H1 (cell line): ENCODE measurements at regions not wholly inside any gene's neighbourhood (a gene's known extent, or its start where the extent isn't known, plus 50 kb on each side); places are given as distances from the start of the nearest gene placed in this dataset.

ENCODE experiments used
- CTCF ChIA-PET: fragments of 300-600 bp; sonication (Branson Sonifier 250); formaldehyde crosslinking; loops from one replicate; lab custom pipeline; 2021; ENCODE audit not compliant: partially characterized antibody; lab: Charles Lee
- POLR2A ChIA-PET: fragments of 300-600 bp; sonication (Branson Sonifier 250); formaldehyde crosslinking; loops from one replicate; lab custom pipeline; 2021; ENCODE audit warnings: inconsistent platforms; ENCODE audit not compliant: partially characterized antibody; lab: Charles Lee
- DNase-seq, 2 experiments: peaks; one replicate each; pipeline versions ENCODE4 v3.0.0 to v3.0.0-alpha.2; 2010 to 2022; ENCODE audit warnings: low spot score in 2 of 2, low read depth in 1 of 2, mixed read lengths in 1 of 2
- FAIRE-seq: peaks from 2 replicates; lab custom pipeline; 2011; peaks lifted over from hg19 to GRCh38; lab: Jason Lieb, UNC
- H2AFZ ChIP-seq: 2 replicates; pipeline ENCODE4 v1.8.1; 2012; ENCODE audit warnings: low read length, inconsistent platforms
- H2AK5ac ChIP-seq: 2 replicates; pipeline ENCODE4 v1.6.1; 2013; ENCODE audit warnings: low read depth, low read length
- H2BK120ac ChIP-seq: replicated peaks from 2 replicates; pipeline ENCODE3; 2013; ENCODE audit warnings: low read depth, low read length, inconsistent platforms
- H2BK12ac ChIP-seq: 2 replicates; pipeline ENCODE4 v1.6.1; 2013; ENCODE audit warnings: low read depth, low read length
- H2BK15ac ChIP-seq: 2 replicates; pipeline ENCODE4 v1.6.1; 2013; ENCODE audit warnings: low read length
- H2BK20ac ChIP-seq: 2 replicates; pipeline ENCODE4 v1.6.1; 2013; ENCODE audit warnings: low read length
- H2BK5ac ChIP-seq: 2 replicates; pipeline ENCODE4 v1.6.1; 2013; ENCODE audit warnings: low read depth, low read length
- H3K14ac ChIP-seq: 2 replicates; pipeline ENCODE4 v1.6.1; 2013; ENCODE audit warnings: inconsistent platforms; ENCODE audit not compliant: insufficient read length
- H3K18ac ChIP-seq: 2 replicates; pipeline ENCODE4 v1.6.1; 2013; ENCODE audit warnings: low read length; ENCODE audit errors: extremely low read depth
- H3K23ac ChIP-seq: 2 replicates; pipeline ENCODE4 v1.6.1; 2013; ENCODE audit warnings: inconsistent platforms; ENCODE audit not compliant: insufficient read length
- H3K23me2 ChIP-seq: 2 replicates; pipeline ENCODE4 v1.6.1; 2013; ENCODE audit warnings: low read depth, low read length
- H3K27ac ChIP-seq: 2 replicates; pipeline ENCODE4 v1.6.1; 2011; ENCODE audit warnings: low read depth, low read length, inconsistent platforms
- H3K27me3 ChIP-seq, 4 experiments: replicated peaks in 1 of 4; 1 replicate in 1 of 4; 2 replicates in 3 of 4; pipeline versions ENCODE4 v1.6.1 to v1.8.1; 2011 to 2013; ENCODE audit warnings: low read length in 3 of 4, mild to moderate bottlenecking in 3 of 4, inconsistent platforms in 2 of 4, mixed read lengths in 2 of 4, moderate library complexity in 1 of 4; ENCODE audit not compliant: control insufficient read depth in 3 of 4, insufficient read depth in 3 of 4; ENCODE audit errors: extremely low read depth in 1 of 4
- H3K36me3 ChIP-seq, 4 experiments: 2 replicates each; pipeline versions ENCODE4 v1.6.1 to v1.8.1; 2011 to 2013; ENCODE audit warnings: mild to moderate bottlenecking in 4 of 4, low read length in 3 of 4, moderate library complexity in 2 of 4, control low read depth in 1 of 4, inconsistent platforms in 1 of 4; ENCODE audit not compliant: insufficient read depth in 4 of 4, control insufficient read depth in 2 of 4
- H3K4ac ChIP-seq: replicated peaks from 2 replicates; pipeline ENCODE3; 2013; ENCODE audit warnings: low read length, low read depth, mixed read lengths, inconsistent platforms; ENCODE audit not compliant: insufficient read length
- H3K4me1 ChIP-seq, 4 experiments: replicated peaks in 1 of 4; 1 replicate in 1 of 4; 2 replicates in 3 of 4; pipeline versions ENCODE4 v1.6.1 to v1.8.1; 2011 to 2013; ENCODE audit warnings: low read length in 3 of 4, inconsistent platforms in 2 of 4, mixed read lengths in 1 of 4; ENCODE audit not compliant: insufficient read depth in 4 of 4, control insufficient read depth in 3 of 4
- H3K4me2 ChIP-seq, 2 experiments: 2 replicates each; pipeline versions ENCODE4 v1.6.1 to v1.8.1; 2011 to 2013; ENCODE audit warnings: low read depth in 2 of 2, low read length in 2 of 2, control low read depth in 1 of 2, inconsistent platforms in 1 of 2, mild to moderate bottlenecking in 1 of 2; ENCODE audit not compliant: insufficient read depth in 1 of 2
- H3K4me3 ChIP-seq, 4 experiments: fragments of 200-600, 300-600 bp in 1 of 4; sonication (generic), shearing (Covaris generic), sonication (Bioruptor Twin) in 1 of 4; 2 replicates each; pipeline versions ENCODE4 v1.5.1 to v1.8.1; 2011 to 2016; ENCODE audit warnings: low read length in 4 of 4, low read depth in 3 of 4, control low read depth in 2 of 4, inconsistent platforms in 2 of 4, mild to moderate bottlenecking in 2 of 4, mixed read lengths in 1 of 4, moderate library complexity in 1 of 4; ENCODE audit not compliant: insufficient read depth in 2 of 4; ENCODE audit errors: extremely low read depth in 1 of 4
- H3K56ac ChIP-seq: replicated peaks from 2 replicates; pipeline ENCODE3; 2013; ENCODE audit warnings: low read depth, mild to moderate bottlenecking, mixed read lengths, low read length, inconsistent platforms; ENCODE audit not compliant: insufficient read length
- H3K79me1 ChIP-seq: 2 replicates; pipeline ENCODE4 v1.6.1; 2013; ENCODE audit warnings: low read depth, low read length, control low read depth
- H3K79me2 ChIP-seq, 2 experiments: 2 replicates each; pipeline versions ENCODE4 v1.6.1 to v1.8.1; 2012 to 2013; ENCODE audit warnings: low read length in 2 of 2, mild to moderate bottlenecking in 2 of 2, inconsistent platforms in 1 of 2; ENCODE audit not compliant: insufficient read depth in 2 of 2, control insufficient read depth in 1 of 2
- H3K9ac ChIP-seq, 4 experiments: replicated peaks in 1 of 4; 1 replicate in 1 of 4; 2 replicates in 3 of 4; pipeline versions ENCODE4 v1.6.1 to v1.8.1; 2011 to 2013; ENCODE audit warnings: low read depth in 3 of 4, low read length in 3 of 4, control low read depth in 2 of 4, mild to moderate bottlenecking in 2 of 4, moderate library complexity in 2 of 4, inconsistent platforms in 1 of 4; ENCODE audit errors: extremely low read depth in 1 of 4
- H3K9me3 ChIP-seq, 2 experiments: 2 replicates each; pipeline versions ENCODE4 v1.6.1 to v1.8.1; 2012 to 2013; ENCODE audit warnings: mild to moderate bottlenecking in 2 of 2, moderate library complexity in 2 of 2, control low read depth in 1 of 2, inconsistent platforms in 1 of 2, low read depth in 1 of 2, low read length in 1 of 2, mixed read lengths in 1 of 2; ENCODE audit not compliant: insufficient read depth in 2 of 2
- H4K20me1 ChIP-seq, 2 experiments: replicated peaks in 1 of 2; 2 replicates each; pipeline versions ENCODE3 to v1.8.1; 2011 to 2013; ENCODE audit warnings: inconsistent platforms in 2 of 2, low read length in 2 of 2, mild to moderate bottlenecking in 1 of 2; ENCODE audit not compliant: insufficient read depth in 2 of 2, control insufficient read depth in 1 of 2
- H4K5ac ChIP-seq: 2 replicates; pipeline ENCODE4 v1.6.1; 2013; ENCODE audit warnings: low read length, low read depth, mixed read lengths, inconsistent platforms; ENCODE audit not compliant: insufficient read length
- H4K8ac ChIP-seq: 2 replicates; pipeline ENCODE4 v1.8.0; 2013; ENCODE audit warnings: mild to moderate bottlenecking, moderate library complexity, low read length, inconsistent platforms; ENCODE audit not compliant: insufficient read depth; ENCODE audit errors: extremely low read depth
- H4K91ac ChIP-seq: replicated peaks from 2 replicates; pipeline ENCODE3; 2013; ENCODE audit warnings: low read length, mixed read lengths, inconsistent platforms; ENCODE audit not compliant: insufficient read length
- ASH2L ChIP-seq: fragments of 200-600, 300-600 bp; sonication (generic); IDR thresholded peaks from one replicate; pipeline ENCODE4 v1.7.1; 2017; ENCODE audit warnings: low read length
- CTCF ChIP-seq, 3 experiments: IDR thresholded peaks; 1 replicate in 2 of 3; 2 replicates in 1 of 3; pipeline versions ENCODE4 v1.5.1 to v1.6.1; 2011; ENCODE audit warnings: low read length in 3 of 3, mild to moderate bottlenecking in 3 of 3, inconsistent platforms in 2 of 3, low read depth in 1 of 3, moderate library complexity in 1 of 3; ENCODE audit not compliant: insufficient read depth in 1 of 3; ENCODE audit errors: control extremely low read depth in 1 of 3
- EP300 ChIP-seq, 2 experiments: IDR thresholded peaks; 1 replicate in 1 of 2; 2 replicates in 1 of 2; pipeline ENCODE4 v1.6.1; 2011 to 2012; ENCODE audit warnings: low read depth in 2 of 2, low read length in 2 of 2, mild to moderate bottlenecking in 2 of 2, borderline replicate concordance in 1 of 2, inconsistent platforms in 1 of 2, moderate library complexity in 1 of 2
- HDAC2 ChIP-seq, 2 experiments: fragments of 300-600 bp in 1 of 2; sonication (generic) in 1 of 2; IDR thresholded peaks; 2 replicates each; pipeline ENCODE4 v1.6.1; 2011 to 2012; ENCODE audit warnings: low read depth in 2 of 2, low read length in 2 of 2, mild to moderate bottlenecking in 2 of 2, moderate library complexity in 2 of 2, borderline replicate concordance in 1 of 2, inconsistent platforms in 1 of 2
- JUND ChIP-seq: IDR thresholded peaks from 2 replicates; pipeline ENCODE4 v1.6.1; 2011; ENCODE audit warnings: mild to moderate bottlenecking, improper control_type of control experiment, low read length
- KDM5A ChIP-seq: fragments of 200-600 bp; IDR thresholded peaks from 2 replicates; pipeline ENCODE4 v1.7.1; 2012; ENCODE audit warnings: mild to moderate bottlenecking, low read length, inconsistent platforms, mixed read lengths

- H3K56ac ChIP-seq, result no peak overlapping the region
- no peaks in the 10 kb centered on the region; a peak in 1 of 4 replicates for H3K9me3 ChIP-seq
- H2BK20ac ChIP-seq, result no peak overlapping the region
- no peak overlapping the region for H3K9ac ChIP-seq
- CTCF ChIA-PET, result no interaction called here
- no peaks in the 10 kb centered on the region for H3K36me3 ChIP-seq
- peaks cover 0 to 3% (median 0%) of the 10 kb centered on the region in 4 experiments; a peak in 3 of 7 replicates for H3K4me1 ChIP-seq
- H4K91ac ChIP-seq, result no peak overlapping the region
- POLR2A ChIA-PET, result no interaction called here
- no peaks in the 10 kb centered on the region for H3K27me3 ChIP-seq
- no peaks in the 10 kb centered on the region for H3K23me2 ChIP-seq
- H4K5ac ChIP-seq, result no peak overlapping the region
- no peak overlapping the region for H2AFZ ChIP-seq
- H3K18ac ChIP-seq, result no peak overlapping the region
- H3K27ac ChIP-seq, result no peak overlapping the region
- H3K23ac ChIP-seq, result no peak overlapping the region
- H3K79me2 ChIP-seq, result no peaks in the 10 kb centered on the region
- H3K4ac ChIP-seq, result no peak overlapping the region
- no peak overlapping the region for H2AK5ac ChIP-seq
- H4K8ac ChIP-seq, result no peak overlapping the region
- DNase-seq (no peak), FAIRE-seq (no peak)
- no peak overlapping the region for H2BK12ac ChIP-seq
- H3K14ac ChIP-seq, result no peak overlapping the region
- H3K4me3 ChIP-seq, result no peak overlapping the region
- no peak overlapping the region for H2BK15ac ChIP-seq
- H2BK120ac ChIP-seq, result no peak overlapping the region
- no peaks in the 10 kb centered on the region for H4K20me1 ChIP-seq
- H3K79me1 ChIP-seq, result no peaks in the 10 kb centered on the region
- H3K4me2 ChIP-seq, result no peak overlapping the region
- no peak overlapping the region for H2BK5ac ChIP-seq
- TF ChIP-seq HDAC2 (IDR thresholded peaks at IDR 0.05; ENCODE audit: borderline replicate concordance in 1 of 2, low read depth in 2 of 2, low read length in 2 of 2) (no peak), KDM5A (no peak), CTCF (IDR thresholded peaks at IDR 0.05; ENCODE audit: control extremely low read depth in 1 of 3, insufficient read depth in 1 of 3, low read depth in 1 of 3, low read length in 3 of 3) (no peak), EP300 (IDR thresholded peaks at IDR 0.05; ENCODE audit: borderline replicate concordance in 1 of 2, low read depth in 2 of 2, low read length in 2 of 2) (no peak), JUND (no peak), ASH2L (no peak)
Observed at GRCh38 chr9:74373348-74373747, 123.8 kb upstream of the RORB start.
